HepG2 (cell line): ENCODE measurements at regions not wholly inside any gene's neighbourhood (a gene's known extent, or its start where the extent isn't known, plus 50 kb on each side); places are given as distances from the start of the nearest gene placed in this dataset.

ENCODE experiments used
- ATAC-seq: fragments of 200-7000 bp; cut with Tn5 transposase; 3 replicates; pipeline ENCODE4 v1.9.1; 2020; ENCODE audit warnings: mild to moderate bottlenecking, moderate library complexity
- BruUV-seq: library from RNA; stranded (reverse); fragments of 400-500 nt; replicated peaks from 2 replicates; lab custom pipeline; 2021; lab: Mats Ljungman, UMichigan
- CTCF ChIA-PET: fragments of 300-600 bp; formaldehyde crosslinking; extraction: SDS; loops from one replicate; lab custom pipeline; 2021; ENCODE audit warnings: low total read pairs, inconsistent platforms, low intra/inter-chr PET ratio; lab: Yijun Ruan, JAX
- POLR2A ChIA-PET: fragments of 350-600 bp; sonication (Branson Sonifier 250); formaldehyde crosslinking; loops from one replicate; lab custom pipeline; 2020; ENCODE audit warnings: antibody characterized with exemption, inconsistent platforms; lab: Yijun Ruan, JAX
- DNase-seq: peaks from one replicate; pipeline ENCODE4 v3.0.0-alpha.2; 2015; ENCODE audit warnings: low spot score
- FAIRE-seq: peaks from 3 replicates; lab custom pipeline; 2011; peaks lifted over from hg19 to GRCh38; lab: Jason Lieb, UNC
- H2AFZ ChIP-seq: one replicate; pipeline ENCODE4 v1.6.1; 2011; ENCODE audit warnings: low read length, inconsistent platforms
- H3K27ac ChIP-seq: fragments of 300-600 bp; 3 replicates; pipeline ENCODE4 v1.8.0; 2011; ENCODE audit warnings: mixed run types, mild to moderate bottlenecking, mixed read lengths, low read length, inconsistent platforms; ENCODE audit not compliant: insufficient read depth; ENCODE audit errors: extremely low read length
- H3K27me3 ChIP-seq, 2 experiments: fragments of 200-600 bp in 1 of 2; 2 replicates in 1 of 2; 3 replicates in 1 of 2; pipeline versions ENCODE4 v1.6.0 to v1.8.0; 2011; ENCODE audit warnings: low read length in 2 of 2, mild to moderate bottlenecking in 2 of 2, moderate library complexity in 2 of 2, inconsistent platforms in 1 of 2; ENCODE audit not compliant: insufficient read depth in 2 of 2, control insufficient read depth in 1 of 2
- H3K36me3 ChIP-seq, 2 experiments: fragments of 200-600 bp in 1 of 2; replicated peaks in 1 of 2; 2 replicates in 1 of 2; 3 replicates in 1 of 2; pipeline versions ENCODE4 v1.5.1 to v1.8.0; 2011; ENCODE audit warnings: low read length in 2 of 2, inconsistent platforms in 1 of 2; ENCODE audit not compliant: insufficient read depth in 2 of 2, control insufficient read depth in 1 of 2
- H3K4me1 ChIP-seq: 2 replicates; pipeline ENCODE4 v1.5.1; 2012; ENCODE audit warnings: low read length, inconsistent platforms; ENCODE audit not compliant: insufficient read depth
- H3K4me2 ChIP-seq: 2 replicates; pipeline ENCODE4 v1.6.0; 2011; ENCODE audit warnings: low read depth, low read length, inconsistent platforms
- H3K4me3 ChIP-seq, 3 experiments: fragments of 200-600 bp in 1 of 3; sonication (generic), shearing (Covaris generic) in 1 of 3; replicated peaks in 1 of 3; 2 replicates each; pipeline ENCODE4 v1.5.1; 2011 to 2016; ENCODE audit warnings: low read length in 3 of 3, inconsistent platforms in 2 of 3, low read depth in 2 of 3, mild to moderate bottlenecking in 2 of 3, control low read depth in 1 of 3, mixed read lengths in 1 of 3; ENCODE audit not compliant: insufficient read depth in 1 of 3
- H3K79me2 ChIP-seq: one replicate; pipeline ENCODE4 v1.6.1; 2011; ENCODE audit warnings: low read length, inconsistent platforms; ENCODE audit not compliant: insufficient read depth
- H3K9ac ChIP-seq: 2 replicates; pipeline ENCODE4 v1.6.0; 2011; ENCODE audit warnings: mild to moderate bottlenecking, low read depth, low read length, inconsistent platforms; ENCODE audit not compliant: insufficient read depth
- H3K9me3 ChIP-seq: 2 replicates; pipeline ENCODE4 v1.5.1; 2012; ENCODE audit warnings: mild to moderate bottlenecking, low read length
- H4K20me1 ChIP-seq: 2 replicates; pipeline ENCODE4 v1.6.0; 2011; ENCODE audit warnings: inconsistent platforms, mild to moderate bottlenecking, low read length, moderate library complexity; ENCODE audit not compliant: insufficient read depth
- KMT2B ChIP-seq: IDR thresholded peaks from 2 replicates; pipeline ENCODE4 v1.6.1; 2016; ENCODE audit warnings: missing genetic modification reagents, missing compliant biosample characterization
- SATB2 ChIP-seq: sonication (generic); formaldehyde crosslinking; IDR thresholded peaks from 2 replicates; pipeline ENCODE4 v1.5.0; 2020; ENCODE audit warnings: missing genetic modification reagents
- UBTF ChIP-seq: sonication (generic); formaldehyde crosslinking; IDR thresholded peaks from 2 replicates; pipeline ENCODE4 v1.4.0; 2020; ENCODE audit warnings: mild to moderate bottlenecking, missing genetic modification reagents
- ZNF101 ChIP-seq: sonication (generic); formaldehyde crosslinking; IDR thresholded peaks from 2 replicates; pipeline ENCODE4 v1.4.0; 2020; ENCODE audit warnings: mild to moderate bottlenecking, low read depth, missing genetic modification reagents, borderline replicate concordance
- ZNF17 ChIP-seq: sonication (generic); formaldehyde crosslinking; IDR thresholded peaks from 2 replicates; pipeline ENCODE4 v1.5.0; 2020; ENCODE audit warnings: mild to moderate bottlenecking, missing genetic modification reagents
- ZNF3 ChIP-seq: IDR thresholded peaks from 2 replicates; pipeline ENCODE4 v1.7.0; 2017; ENCODE audit warnings: inconsistent platforms
- ZNF441 ChIP-seq: sonication (generic); formaldehyde crosslinking; IDR thresholded peaks from 2 replicates; pipeline ENCODE4 v1.7.0; 2021; ENCODE audit warnings: missing genetic modification reagents, borderline replicate concordance
- WGBS: methylation state at CpG from one replicate; pipeline ENCODE4 v1.1.6; 2017; ENCODE audit warnings: low lambda C conversion rate; 5-methylcytosine and 5-hydroxymethylcytosine counted together
- in situ Hi-C: cut with HindIII; loops from 2 replicates; pipeline ENCODE4 v1.10.0; 2017; ENCODE audit warnings: low pct_unique_long_range_greater_than_20kb; ENCODE audit not compliant: extremely low pct_ligation_motif_present
- intact Hi-C: fragments of 100-400 bp; cut with micrococcal nuclease; formaldehyde crosslinking; loops from one replicate; pipeline ENCODE4 v1.10.0; 2022; ENCODE audit not compliant: unreplicated experiment
- TF ChIP-seq, protein P1 (sequence below): IDR thresholded peaks from 2 replicates; pipeline ENCODE4 v1.6.1; 2012; ENCODE audit warnings: inconsistent platforms
- TF ChIP-seq, protein P2 (sequence below): sonication (generic); formaldehyde crosslinking; IDR thresholded peaks from 2 replicates; pipeline ENCODE4 v1.4.0; 2020; ENCODE audit warnings: missing genetic modification reagents
- TF ChIP-seq, protein P3 (sequence below): sonication (generic); formaldehyde crosslinking; IDR thresholded peaks from 2 replicates; pipeline ENCODE4 v1.5.0; 2020; ENCODE audit warnings: mild to moderate bottlenecking, missing genetic modification reagents

GRCh38 chr3:106710596-106710995 is 666.6 kb upstream of the CCDC54 start:
- H3K9ac ChIP-seq = no peak overlapping the region
- BruUV-seq = no TSS peak
- intact Hi-C loops (no loop called here), in situ Hi-C loops (no loop called here)
- TF ChIP-seq, protein P1, sequence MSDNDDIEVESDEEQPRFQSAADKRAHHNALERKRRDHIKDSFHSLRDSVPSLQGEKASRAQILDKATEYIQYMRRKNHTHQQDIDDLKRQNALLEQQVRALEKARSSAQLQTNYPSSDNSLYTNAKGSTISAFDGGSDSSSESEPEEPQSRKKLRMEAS = no peak
- no peak for TF ChIP-seq ZNF17 (CRISPR knock-in tag)
- TF ChIP-seq ZNF101 (CRISPR knock-in tag) = no peak
- TF ChIP-seq ZNF3 (CRISPR knock-in tag) = no peak
- TF ChIP-seq KMT2B = no peak
- no peak for TF ChIP-seq ZNF441 (CRISPR knock-in tag)
- TF ChIP-seq, protein P2, sequence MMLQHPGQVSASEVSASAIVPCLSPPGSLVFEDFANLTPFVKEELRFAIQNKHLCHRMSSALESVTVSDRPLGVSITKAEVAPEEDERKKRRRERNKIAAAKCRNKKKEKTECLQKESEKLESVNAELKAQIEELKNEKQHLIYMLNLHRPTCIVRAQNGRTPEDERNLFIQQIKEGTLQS (CRISPR knock-in tag) = no peak
- TF ChIP-seq SATB2 (CRISPR knock-in tag) = no peak
- no peak for TF ChIP-seq UBTF (CRISPR knock-in tag)
- TF ChIP-seq, protein P3, sequence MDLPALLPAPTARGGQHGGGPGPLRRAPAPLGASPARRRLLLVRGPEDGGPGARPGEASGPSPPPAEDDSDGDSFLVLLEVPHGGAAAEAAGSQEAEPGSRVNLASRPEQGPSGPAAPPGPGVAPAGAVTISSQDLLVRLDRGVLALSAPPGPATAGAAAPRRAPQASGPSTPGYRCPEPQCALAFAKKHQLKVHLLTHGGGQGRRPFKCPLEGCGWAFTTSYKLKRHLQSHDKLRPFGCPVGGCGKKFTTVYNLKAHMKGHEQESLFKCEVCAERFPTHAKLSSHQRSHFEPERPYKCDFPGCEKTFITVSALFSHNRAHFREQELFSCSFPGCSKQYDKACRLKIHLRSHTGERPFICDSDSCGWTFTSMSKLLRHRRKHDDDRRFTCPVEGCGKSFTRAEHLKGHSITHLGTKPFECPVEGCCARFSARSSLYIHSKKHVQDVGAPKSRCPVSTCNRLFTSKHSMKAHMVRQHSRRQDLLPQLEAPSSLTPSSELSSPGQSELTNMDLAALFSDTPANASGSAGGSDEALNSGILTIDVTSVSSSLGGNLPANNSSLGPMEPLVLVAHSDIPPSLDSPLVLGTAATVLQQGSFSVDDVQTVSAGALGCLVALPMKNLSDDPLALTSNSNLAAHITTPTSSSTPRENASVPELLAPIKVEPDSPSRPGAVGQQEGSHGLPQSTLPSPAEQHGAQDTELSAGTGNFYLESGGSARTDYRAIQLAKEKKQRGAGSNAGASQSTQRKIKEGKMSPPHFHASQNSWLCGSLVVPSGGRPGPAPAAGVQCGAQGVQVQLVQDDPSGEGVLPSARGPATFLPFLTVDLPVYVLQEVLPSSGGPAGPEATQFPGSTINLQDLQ (CRISPR knock-in tag) = no peak
- no peak overlapping the region for H3K4me3 ChIP-seq
- no peaks in the 10 kb centered on the region for H3K27me3 ChIP-seq
- no peak for DNase-seq
- H4K20me1 ChIP-seq = no peaks in the 10 kb centered on the region
- no peaks in the 10 kb centered on the region for H3K9me3 ChIP-seq
- 2% methylated on average over 3 of the region's 3 CpGs for WGBS
- no peak for ATAC-seq
- no peak overlapping the region for H3K4me2 ChIP-seq
- no peaks in the 10 kb centered on the region for H3K36me3 ChIP-seq
- ChIA-PET POLR2A (no interaction called here), CTCF (no interaction called here)
- H3K4me1 ChIP-seq = no peaks in the 10 kb centered on the region
- H3K27ac ChIP-seq = no peak overlapping the region
- no peak overlapping the region for H2AFZ ChIP-seq
- FAIRE-seq = no peak
- no peaks in the 10 kb centered on the region for H3K79me2 ChIP-seq
